NCI-H526 treated with DMSO at 0.1 percent for 48 hours (cell line): ENCODE measurements at regions not wholly inside any gene's neighbourhood (a gene's known extent, or its start where the extent isn't known, plus 50 kb on each side); places are given as distances from the start of the nearest gene placed in this dataset.
"Not testable (repeated sequence)": the region's sequence is repeated elsewhere in the genome, so short reads cannot be mapped to it uniquely, and the experiment has no call there.

Experiments used
- DNase-seq: peaks from one replicate; lab custom pipeline; 2025; lab: John Stamatoyannopoulos, UW

GRCh38 chr9:13941714-13942113, 372.2 kb downstream of the NFIB start:
- DNase-seq: no peak

- DNase-seq: no peak
Measured at GRCh38 chr9:13939701-13940490, 374.0 kb downstream of the NFIB start.

- DNase-seq: no peak
Measured at GRCh38 chr9:13939134-13939533, 374.8 kb downstream of the NFIB start.

DNA sequence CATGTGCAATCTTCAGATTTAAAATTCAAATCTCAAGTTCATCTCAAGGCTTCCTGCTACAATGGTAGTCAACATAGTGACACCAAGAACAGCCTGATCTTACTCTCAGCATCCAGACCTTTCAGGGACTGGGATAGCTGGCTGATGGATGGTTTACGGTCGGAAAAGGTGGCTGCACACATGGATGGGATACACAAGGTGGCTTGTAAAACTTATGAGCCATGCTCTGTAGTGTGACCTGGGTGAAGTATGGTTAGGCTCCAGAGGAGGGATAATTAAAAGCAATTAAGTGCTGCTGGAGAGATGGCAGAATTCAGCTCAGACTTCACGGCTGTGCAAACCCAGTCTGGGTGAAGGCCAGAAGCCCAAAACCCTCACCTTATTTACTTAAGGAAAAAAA, 379.5 kb downstream of the NFIB start:
- no peak for DNase-seq

- no peak for DNase-seq
Measured at GRCh38 chr9:13933268-13933656, 380.7 kb downstream of the NFIB start.

DNA sequence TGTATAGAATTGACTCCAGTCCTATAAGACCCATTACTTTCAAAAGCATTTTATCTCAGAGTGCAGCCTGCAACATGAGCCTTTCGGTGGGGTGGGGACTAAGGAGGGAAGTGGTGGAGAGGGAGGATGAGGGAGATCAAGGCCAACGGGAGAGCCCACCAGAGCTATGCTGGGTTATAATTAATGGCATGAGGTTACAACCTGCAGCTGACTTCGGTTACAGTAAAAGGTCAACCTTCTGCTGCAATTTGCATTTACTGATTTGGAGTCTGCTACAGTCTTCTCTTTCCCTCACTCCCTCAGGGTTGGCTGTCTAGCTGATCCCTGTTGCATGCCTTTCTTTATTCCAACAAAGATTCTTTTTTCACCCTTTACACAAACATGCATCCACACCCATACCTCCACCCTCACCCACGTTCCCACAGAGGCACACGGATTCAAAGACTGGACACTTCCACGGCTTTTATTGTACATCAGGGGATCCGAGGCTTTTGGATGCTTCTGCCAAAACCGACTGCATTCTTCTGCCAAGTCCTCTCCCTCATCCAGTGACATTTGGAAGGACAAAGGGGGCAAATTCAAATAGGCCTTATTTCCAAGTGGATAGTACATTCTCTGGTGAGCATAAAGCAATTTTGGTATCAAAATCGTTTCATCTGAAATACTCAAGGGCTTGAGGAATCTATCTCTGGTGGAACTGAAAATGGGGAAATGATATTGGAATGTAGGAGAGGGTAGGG, 381.2 kb downstream of the NFIB start:
- DNase-seq: no peak

GRCh38 chr9:13929013-13929412, 384.9 kb downstream of the NFIB start:
- DNase-seq: no peak

DNA sequence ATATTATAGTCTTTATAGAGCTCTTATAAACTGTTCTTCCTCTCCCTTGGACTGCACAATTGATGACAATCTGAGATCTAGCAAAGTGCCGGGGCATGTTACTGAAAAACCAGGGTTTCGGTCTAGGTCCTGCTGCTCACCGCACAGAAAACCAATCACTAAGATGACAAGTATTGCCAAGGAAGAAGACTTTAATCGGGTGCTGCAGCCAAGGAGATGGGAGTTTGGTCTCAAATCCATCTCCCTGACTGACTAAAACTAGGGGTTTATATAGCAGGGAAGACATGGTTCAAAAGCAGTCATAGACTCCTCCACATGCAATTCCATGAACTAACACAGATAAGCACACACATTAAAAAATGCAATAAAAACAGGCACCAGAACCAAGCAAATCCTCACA, 390.6 kb downstream of the NFIB start:
- DNase-seq: no peak

DNA sequence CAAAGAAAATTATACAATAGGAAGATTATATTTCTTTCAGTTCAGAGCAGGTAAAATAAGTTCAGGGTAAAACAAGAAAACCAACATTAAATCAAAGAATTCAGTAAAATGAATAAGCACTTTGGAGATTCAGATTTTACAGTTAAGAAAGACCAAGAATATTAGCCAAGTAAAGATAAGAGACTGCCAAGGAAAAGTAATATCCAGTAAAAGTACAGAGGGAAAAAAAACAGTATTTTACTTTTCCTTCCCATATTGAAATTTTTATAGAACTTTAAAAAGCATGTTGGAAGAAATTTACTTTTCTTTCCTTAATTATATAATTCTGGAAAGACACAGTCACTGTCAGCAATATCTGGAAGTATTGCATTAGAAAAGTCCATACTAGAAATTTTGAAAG, 393.4 kb downstream of the NFIB start:
- no peak for DNase-seq

GRCh38 chr9:13919401-13919800, 394.5 kb downstream of the NFIB start:
- no peak for DNase-seq

DNA sequence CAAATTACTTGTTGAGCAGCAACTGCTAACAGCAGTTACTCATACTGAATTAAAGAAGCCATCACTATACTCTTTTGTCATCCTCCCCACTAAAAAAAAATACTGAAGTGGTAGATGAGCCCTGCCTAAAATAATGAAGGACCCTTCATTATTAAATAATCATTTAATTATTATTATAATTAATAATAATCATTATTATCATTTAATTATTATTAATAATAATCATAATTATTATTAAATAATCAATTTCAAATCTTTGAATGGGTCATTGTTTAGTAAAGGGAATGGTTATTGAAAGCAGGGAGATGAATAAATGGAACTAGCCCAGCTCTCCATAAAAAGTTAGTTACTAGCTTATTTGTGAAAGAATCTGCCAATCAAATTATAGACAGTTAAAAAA, 396.4 kb downstream of the NFIB start:
- no peak for DNase-seq

DNA sequence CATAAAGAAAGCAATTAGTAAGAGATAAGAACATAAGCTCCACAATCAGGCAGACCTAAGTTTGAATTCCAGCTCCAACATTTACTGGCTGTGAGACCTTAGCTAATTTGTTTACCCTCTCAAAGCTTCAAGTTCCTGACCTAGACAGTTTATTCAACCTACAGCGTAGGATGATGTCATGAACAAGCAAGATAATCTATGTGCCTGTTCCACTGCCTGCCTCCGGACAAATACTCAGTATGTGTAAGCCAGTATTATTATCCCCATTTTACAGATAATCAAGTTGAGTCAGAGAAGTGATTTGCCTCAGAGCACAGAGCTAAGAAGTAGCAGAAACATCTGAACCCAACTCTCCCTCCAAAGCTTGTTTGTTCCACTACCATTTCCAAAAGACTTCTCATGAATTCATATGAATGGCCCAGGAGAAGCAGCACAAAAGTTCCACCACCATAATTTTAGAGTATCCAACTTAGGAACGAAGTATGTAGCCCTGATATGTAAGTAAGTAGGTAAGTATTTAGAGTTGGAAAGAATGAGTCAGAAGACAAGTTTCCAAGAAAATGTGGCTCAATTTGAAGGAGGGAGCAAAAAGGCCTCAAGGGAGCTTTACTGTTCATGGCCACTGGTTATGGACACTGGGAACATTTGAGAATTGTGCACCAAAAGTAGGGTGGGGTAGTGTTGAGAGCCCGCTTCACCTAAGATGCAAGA, 398.2 kb downstream of the NFIB start:
- DNase-seq: no peak

DNA sequence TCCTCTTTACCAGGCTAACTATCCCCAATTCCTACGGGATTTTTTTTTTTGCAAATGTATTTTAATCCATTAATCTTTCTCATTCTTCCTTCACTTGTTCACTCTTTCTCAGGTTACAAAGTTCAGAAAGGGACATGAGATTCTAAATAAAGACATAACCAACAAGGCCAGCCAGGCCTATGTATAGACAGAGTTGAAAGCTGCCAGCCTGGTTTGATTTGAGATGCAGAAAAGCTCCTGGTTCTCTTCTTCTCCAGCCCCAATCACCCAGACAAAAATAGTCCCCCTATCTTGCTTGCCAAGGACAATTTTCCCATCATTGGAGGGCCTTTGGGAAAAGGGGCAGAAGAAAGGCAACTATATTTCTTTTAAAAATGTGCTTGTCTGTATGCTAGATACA, 398.8 kb downstream of the NFIB start:
- DNase-seq: no peak

GRCh38 chr9:13911473-13911872, 402.5 kb downstream of the NFIB start:
- DNase-seq: no peak

GRCh38 chr9:13907842-13908241, 406.1 kb downstream of the NFIB start:
- DNase-seq: not testable (repeated sequence)

GRCh38 chr9:13904746-13905145, 409.2 kb downstream of the NFIB start:
- DNase-seq: no peak

- DNase-seq: no peak
Measured at GRCh38 chr9:13904311-13904710, 409.6 kb downstream of the NFIB start.

DNA sequence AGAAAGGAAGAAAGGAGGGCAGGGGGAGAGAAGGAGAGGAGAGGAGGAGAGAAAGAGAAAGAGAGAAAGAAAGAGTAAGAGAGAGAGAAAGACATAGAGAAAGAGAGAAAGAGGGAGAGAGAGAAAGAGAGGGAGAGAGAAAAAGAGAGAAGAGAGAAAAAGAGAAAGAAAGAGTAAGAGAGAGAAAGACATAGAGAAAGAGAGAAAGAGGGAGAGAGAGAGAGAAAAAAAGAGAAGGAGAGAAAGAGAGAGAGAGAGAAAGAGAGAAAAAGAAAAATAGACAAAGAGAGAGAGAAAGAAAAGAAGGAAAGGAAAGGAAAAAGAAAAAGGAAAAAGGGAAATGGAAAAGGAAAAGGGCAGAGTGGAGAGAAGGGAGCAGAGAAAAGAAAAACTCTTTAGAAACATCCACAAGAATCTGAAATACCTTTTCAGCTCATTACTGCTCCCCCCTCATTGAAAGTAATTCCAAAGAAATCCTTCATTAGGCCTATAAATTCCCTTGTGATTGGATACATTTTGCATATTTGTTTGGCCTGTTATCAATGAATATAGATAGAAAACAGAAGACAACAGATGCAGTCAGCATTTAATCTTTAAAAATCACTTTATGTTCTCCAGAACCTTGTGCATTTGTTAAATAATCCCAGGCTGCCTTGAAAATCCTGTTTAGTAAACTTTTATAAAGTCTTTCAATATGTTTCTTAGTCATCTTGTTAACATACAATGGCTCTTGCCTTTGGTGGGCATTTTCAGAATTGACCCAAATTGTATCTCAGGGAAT, 411.5 kb downstream of the NFIB start:
- no peak for DNase-seq

- DNase-seq: no peak
Measured at GRCh38 chr9:13901176-13901575, 412.8 kb downstream of the NFIB start.

DNA sequence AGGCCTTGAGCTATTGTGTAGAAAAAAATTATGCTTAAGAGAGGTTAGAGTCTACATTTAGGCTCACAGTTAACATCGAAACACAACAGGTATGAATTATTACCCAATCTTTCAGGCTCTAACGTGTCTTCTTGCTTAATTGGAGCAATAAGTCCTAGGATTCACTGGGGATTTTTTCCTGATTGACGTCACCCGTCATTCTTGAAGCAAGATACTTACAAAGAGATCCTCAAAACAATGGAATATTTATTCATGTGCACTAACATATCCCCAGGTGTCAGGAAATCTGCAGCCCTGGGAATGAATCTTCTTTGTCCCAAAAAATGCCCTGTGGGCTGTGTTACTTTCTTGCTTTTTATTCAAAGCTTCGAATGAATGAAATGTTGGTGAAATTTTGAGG, 413.5 kb downstream of the NFIB start:
- no peak for DNase-seq

DNA sequence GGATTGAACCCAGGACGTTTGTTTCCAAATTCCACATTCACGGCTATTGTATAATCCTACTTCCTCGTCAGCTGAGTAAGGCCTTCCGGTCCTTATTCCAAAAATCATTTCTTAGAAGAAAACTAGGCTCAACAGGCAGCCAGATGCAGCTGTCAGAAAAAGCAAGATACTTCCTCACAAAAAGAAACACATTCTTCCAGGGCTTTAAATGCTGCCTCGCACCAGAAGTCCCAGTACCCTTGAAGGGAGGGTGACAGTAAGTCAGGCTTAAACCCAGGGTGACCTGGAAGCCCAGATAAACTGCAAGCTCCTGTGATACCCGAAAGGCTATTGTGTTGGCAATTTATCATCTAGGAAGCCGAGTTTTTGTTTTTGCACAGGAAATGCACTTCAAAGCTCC, 414.0 kb downstream of the NFIB start:
- no peak for DNase-seq

DNA sequence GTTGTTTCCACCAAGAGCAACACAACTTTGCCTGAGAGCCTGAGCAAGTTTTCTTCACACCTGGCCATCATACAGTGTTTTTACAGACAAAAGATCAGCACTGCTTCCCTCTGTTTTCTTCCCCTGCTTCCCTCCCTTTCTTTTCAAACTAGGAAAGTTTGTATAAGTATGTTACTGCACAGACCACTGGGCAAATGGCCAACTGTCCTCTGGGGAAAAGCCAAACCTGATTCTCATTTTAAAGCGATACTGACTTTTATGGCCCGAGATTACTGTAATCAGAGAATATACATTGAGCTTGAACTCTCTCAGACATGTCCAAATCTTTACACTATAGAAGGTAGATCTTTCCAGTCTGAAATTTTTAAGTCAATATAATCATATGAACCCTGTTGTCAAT, 415.0 kb downstream of the NFIB start:
- DNase-seq: no peak
